ENCODE measurements at regions not wholly inside any gene's neighbourhood (a gene's known extent, or its start where the extent isn't known, plus 50 kb on each side); places are given as distances from the start of the nearest gene placed in this dataset.

DNA sequence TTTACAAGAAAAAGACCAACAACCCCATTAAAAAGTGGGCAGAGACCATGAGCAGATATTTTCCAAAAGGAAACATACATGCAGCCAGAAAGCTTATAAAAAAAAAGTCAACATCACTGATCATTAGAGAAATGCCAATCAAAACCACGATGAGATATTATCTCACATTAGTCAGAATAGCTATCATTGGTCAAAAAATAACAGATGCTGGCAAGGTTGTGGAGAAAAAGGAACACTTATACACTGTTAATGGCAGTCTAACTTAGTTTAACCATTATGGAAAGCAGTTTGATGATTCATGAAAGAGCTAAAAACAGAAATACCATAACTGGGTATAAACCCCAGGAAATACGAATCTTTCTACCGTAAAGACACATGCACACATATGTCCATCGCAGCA, 76.3 kb downstream of the SUCNR1 start:
- Histone ChIP-seq H3K9me3 (no peaks in the 10 kb centered on the region), H3K4me1 (no peaks in the 10 kb centered on the region), H3K27ac (no peak overlapping the region), H3K36me3 (no peaks in the 10 kb centered on the region), H3K27me3 (no peaks in the 10 kb centered on the region), H3K4me3 (no peak overlapping the region)
- intact Hi-C loops (cut with DNase I): no loop called here
- DNase-seq: no peak
- 88 to 92% methylated on average over 4 of the region's 4 CpGs for WGBS, 2 donors
- TF ChIP-seq, protein P1, sequence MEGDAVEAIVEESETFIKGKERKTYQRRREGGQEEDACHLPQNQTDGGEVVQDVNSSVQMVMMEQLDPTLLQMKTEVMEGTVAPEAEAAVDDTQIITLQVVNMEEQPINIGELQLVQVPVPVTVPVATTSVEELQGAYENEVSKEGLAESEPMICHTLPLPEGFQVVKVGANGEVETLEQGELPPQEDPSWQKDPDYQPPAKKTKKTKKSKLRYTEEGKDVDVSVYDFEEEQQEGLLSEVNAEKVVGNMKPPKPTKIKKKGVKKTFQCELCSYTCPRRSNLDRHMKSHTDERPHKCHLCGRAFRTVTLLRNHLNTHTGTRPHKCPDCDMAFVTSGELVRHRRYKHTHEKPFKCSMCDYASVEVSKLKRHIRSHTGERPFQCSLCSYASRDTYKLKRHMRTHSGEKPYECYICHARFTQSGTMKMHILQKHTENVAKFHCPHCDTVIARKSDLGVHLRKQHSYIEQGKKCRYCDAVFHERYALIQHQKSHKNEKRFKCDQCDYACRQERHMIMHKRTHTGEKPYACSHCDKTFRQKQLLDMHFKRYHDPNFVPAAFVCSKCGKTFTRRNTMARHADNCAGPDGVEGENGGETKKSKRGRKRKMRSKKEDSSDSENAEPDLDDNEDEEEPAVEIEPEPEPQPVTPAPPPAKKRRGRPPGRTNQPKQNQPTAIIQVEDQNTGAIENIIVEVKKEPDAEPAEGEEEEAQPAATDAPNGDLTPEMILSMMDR (IDR thresholded peaks at IDR 0.05): no peak
- TF ChIP-seq POLR2A (IDR thresholded peaks at IDR 0.05): no peak

DNA sequence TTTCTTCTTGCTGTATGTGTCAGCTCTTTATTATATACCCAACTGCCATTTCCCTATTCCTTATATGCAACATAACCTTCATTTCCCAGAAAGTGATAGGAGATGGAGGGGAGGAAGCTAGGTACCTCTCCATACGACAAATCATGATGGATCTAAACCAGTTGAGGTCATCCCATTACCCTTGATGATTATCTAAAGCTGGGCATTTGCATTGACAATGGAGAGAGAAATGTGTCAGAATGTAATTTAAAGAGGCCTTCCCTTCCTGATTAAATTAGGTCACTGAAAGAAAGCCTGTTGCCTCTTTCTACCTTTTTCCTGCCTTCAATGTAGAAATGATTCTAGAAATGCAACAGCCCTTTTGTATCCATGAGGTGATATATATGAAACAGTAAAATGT, 81.9 kb downstream of the SUCNR1 start:
- WGBS, 2 donors: 80 to 82% methylated on average over 1 of the region's 1 CpG
- Histone ChIP-seq H3K27ac (no peak overlapping the region), H3K9me3 (no peaks in the 10 kb centered on the region), H3K4me3 (no peak overlapping the region), H3K36me3 (no peaks in the 10 kb centered on the region), H3K27me3 (no peaks in the 10 kb centered on the region), H3K4me1 (no peaks in the 10 kb centered on the region)
- TF ChIP-seq POLR2A (IDR thresholded peaks at IDR 0.05): no peak
- intact Hi-C loops (cut with DNase I): no loop called here
- no peak for DNase-seq

DNA sequence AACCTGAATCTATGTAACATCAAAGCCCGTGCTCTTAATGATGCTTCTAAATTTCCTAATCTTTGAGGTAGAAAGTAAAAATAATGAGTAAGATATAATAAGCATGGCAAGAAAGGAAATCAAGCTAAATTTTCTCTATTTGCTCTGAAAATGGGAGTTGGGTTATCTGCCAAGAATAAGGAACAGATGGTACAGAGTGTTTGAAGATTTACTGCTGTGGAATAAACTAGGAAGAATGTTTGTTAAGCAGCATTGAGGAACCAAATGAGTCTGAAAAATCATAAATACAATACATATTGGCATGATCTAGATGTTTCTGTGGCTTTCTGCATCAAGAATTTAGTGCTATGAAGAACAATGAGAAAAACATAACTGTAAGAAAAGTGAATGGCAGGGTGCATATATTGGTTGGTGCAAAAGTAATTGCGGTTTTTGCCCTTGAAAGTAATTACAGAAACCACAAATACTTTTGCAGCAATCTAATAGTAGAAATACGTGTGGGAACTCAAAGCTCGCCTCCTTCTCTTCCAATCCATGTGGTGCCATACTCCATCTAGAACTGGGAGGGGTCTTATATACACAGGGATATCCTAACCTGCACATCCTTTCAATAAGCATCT, 87.6 kb downstream of the SUCNR1 start:
- Histone ChIP-seq H3K27me3 (no peaks in the 10 kb centered on the region), H3K9me3 (no peaks in the 10 kb centered on the region), H3K36me3 (no peaks in the 10 kb centered on the region), H3K4me3 (no peak overlapping the region), H3K4me1 (peaks cover 0 to 9% (median 0%) of the 10 kb centered on the region in 3 donors), H3K27ac (no peak overlapping the region)
- no peak for DNase-seq
- intact Hi-C loops (cut with DNase I): no loop called here
- WGBS, 2 donors: 78% methylated on average over 4 of the region's 4 CpGs
- no peak for TF ChIP-seq POLR2A (IDR thresholded peaks at IDR 0.05)
- TF ChIP-seq, protein P1 (IDR thresholded peaks at IDR 0.05): no peak

GRCh38 chr3:151962352-151962751, 88.9 kb downstream of the SUCNR1 start:
- Histone ChIP-seq H3K9me3 (no peaks in the 10 kb centered on the region), H3K4me1 (peaks cover 0 to 9% (median 0%) of the 10 kb centered on the region in 3 donors), H3K27me3 (no peaks in the 10 kb centered on the region), H3K36me3 (no peaks in the 10 kb centered on the region), H3K27ac (no peak overlapping the region), H3K4me3 (no peak overlapping the region)
- no peak for DNase-seq
- intact Hi-C loops (cut with DNase I): no loop called here
- 75 to 78% methylated on average over 1 of the region's 1 CpG for WGBS, 2 donors
- TF ChIP-seq, protein P1 (IDR thresholded peaks at IDR 0.05): no peak
- no peak for TF ChIP-seq POLR2A (IDR thresholded peaks at IDR 0.05)

- Histone ChIP-seq H3K4me3 (no peak overlapping the region), H3K27ac (no peak overlapping the region), H3K4me1 (peaks cover 0 to 9% (median 0%) of the 10 kb centered on the region in 3 donors), H3K27me3 (no peaks in the 10 kb centered on the region), H3K9me3 (no peaks in the 10 kb centered on the region), H3K36me3 (no peaks in the 10 kb centered on the region)
- intact Hi-C loops (cut with DNase I): no loop called here
- TF ChIP-seq, protein P1 (IDR thresholded peaks at IDR 0.05): no peak
- no peak for TF ChIP-seq POLR2A (IDR thresholded peaks at IDR 0.05)
- no peak for DNase-seq
These were observed 89.5 kb downstream of the SUCNR1 start for GRCh38 chr3:151962912-151963311.

DNA sequence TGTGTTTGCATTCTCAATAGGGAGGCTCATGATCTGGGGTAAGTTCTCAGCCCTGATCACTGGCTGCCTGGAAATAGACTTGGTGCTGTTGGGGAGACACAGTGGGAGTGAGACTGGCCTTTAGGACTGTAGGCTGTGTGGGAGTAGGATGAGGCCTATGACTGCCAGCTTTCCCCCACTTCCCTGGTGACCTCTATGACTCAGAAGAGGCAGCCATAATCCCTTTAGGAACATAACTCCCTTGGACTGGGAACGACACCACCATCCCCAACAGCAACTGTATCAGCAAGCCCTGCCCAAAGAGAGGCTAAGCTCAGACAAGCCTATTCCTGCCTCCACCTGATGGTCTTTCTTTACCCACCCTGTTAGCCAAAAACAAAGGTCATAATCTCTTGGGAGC, 91.3 kb downstream of the SUCNR1 start:
- Histone ChIP-seq H3K9me3 (no peaks in the 10 kb centered on the region), H3K27ac (no peak overlapping the region), H3K27me3 (no peaks in the 10 kb centered on the region), H3K4me1 (peaks cover 0 to 9% (median 0%) of the 10 kb centered on the region in 3 donors), H3K4me3 (no peak overlapping the region), H3K36me3 (no peaks in the 10 kb centered on the region)
- no peak for DNase-seq
- WGBS, 2 donors: 29 to 67% methylated on average over 1 of the region's 1 CpG
- intact Hi-C loops (cut with DNase I): no loop called here
- TF ChIP-seq POLR2A (IDR thresholded peaks at IDR 0.05): no peak
- TF ChIP-seq, protein P1 (IDR thresholded peaks at IDR 0.05): no peak

Measured in esophagus squamous epithelium (tissue), 5 donors.